Coronary artery (tissue), 2 donors: ENCODE measurements at regions not wholly inside any gene's neighbourhood (a gene's known extent, or its start where the extent isn't known, plus 50 kb on each side); places are given as distances from the start of the nearest gene placed in this dataset.
"Not testable (repeated sequence)": the region's sequence is repeated elsewhere in the genome, so short reads cannot be mapped to it uniquely, and the experiment has no call there.

Source experiments
- DNase-seq: peaks from one replicate; pipeline ENCODE4 v3.0.0-alpha.2; 2017; ENCODE audit warnings: low spot score
- H3K27ac ChIP-seq, 2 donors: fragments of 200-600 bp; sonication (generic); one replicate each; pipeline ENCODE4 v1.5.1; 2016 to 2019
- H3K4me3 ChIP-seq: fragments of 200-600 bp; sonication (generic); 2 replicates; pipeline ENCODE4 v1.5.1; 2016; ENCODE audit warnings: mild to moderate bottlenecking, moderate library complexity
- CTCF ChIP-seq: fragments of 200-600 bp; sonication (generic); IDR thresholded peaks from one replicate; pipeline ENCODE4 v1.5.1; 2019; ENCODE audit warnings: antibody characterized with exemption

DNA sequence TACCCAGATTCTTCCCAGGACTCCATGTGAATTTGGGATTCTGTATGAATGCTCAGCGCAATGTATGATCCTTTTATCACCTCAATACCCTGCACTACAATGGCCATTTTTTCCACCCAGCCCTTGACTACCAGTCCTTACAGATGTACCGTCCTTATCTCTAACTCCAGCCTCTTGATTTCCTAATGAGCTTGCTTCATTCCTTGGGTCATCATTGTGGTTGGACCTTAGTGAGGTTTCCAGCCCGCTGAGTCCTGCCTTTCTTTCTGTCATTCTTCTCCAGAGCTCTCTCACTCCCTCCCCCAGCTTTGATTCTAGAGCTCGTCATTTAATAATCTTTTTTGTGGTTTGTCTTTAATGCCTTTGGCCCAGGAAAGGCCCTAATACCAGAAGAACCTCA, 438.5 kb downstream of the ZNF536 start:
- H3K4me3 ChIP-seq: no peak overlapping the region
- TF ChIP-seq CTCF: no peak
- H3K27ac ChIP-seq: no peak overlapping the region
- no peak for DNase-seq

DNA sequence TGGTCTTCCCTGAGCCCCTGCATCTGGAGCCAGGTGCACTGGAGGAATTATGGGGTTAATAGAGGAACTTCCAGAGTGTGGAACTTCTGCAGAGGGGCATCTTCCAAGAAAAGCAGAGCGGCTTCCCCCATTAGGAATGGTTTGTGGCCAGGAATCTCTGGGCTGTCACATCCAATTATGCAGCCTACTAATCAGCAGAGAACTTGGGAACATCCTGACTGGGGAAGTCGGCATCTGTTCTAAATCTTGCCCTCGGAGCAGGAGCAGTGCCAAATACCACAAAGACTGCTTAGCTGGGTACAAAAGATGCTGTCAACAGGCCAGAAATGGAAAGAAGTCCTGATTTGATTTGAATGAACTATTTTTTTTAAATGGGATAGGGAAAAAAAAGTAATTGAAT, 435.1 kb downstream of the ZNF536 start:
- Histone ChIP-seq H3K27ac (no peak overlapping the region), H3K4me3 (no peak overlapping the region)
- DNase-seq: no peak
- no peak for TF ChIP-seq CTCF

DNA sequence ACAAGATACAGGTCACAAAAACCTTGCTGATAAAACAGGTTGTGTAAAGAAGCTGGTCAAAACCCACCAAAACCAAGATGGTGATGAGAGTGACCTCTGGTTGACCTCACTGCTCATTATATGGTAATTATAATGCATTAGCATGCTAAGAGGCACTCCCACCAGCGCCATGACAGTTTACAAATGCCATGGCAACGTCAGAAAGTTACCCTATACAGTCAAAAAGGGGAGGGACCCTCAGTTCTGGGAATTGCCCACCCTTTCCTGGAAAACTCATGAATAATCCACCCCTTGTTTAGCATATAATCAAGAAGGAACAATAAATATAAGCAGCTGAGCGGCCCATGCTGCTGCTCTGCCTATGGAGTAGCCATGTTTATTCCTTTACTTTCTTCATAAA, 434.1 kb downstream of the ZNF536 start:
- DNase-seq: no peak
- Histone ChIP-seq H3K4me3 (no peak overlapping the region), H3K27ac (no peak overlapping the region)
- TF ChIP-seq CTCF: no peak

- no peak for DNase-seq
- no peak overlapping the region for H3K4me3 ChIP-seq
- H3K27ac ChIP-seq: no peak overlapping the region
- no peak for TF ChIP-seq CTCF
These were observed 432.6 kb downstream of the ZNF536 start for GRCh38 chr19:30804751-30805150.

DNA sequence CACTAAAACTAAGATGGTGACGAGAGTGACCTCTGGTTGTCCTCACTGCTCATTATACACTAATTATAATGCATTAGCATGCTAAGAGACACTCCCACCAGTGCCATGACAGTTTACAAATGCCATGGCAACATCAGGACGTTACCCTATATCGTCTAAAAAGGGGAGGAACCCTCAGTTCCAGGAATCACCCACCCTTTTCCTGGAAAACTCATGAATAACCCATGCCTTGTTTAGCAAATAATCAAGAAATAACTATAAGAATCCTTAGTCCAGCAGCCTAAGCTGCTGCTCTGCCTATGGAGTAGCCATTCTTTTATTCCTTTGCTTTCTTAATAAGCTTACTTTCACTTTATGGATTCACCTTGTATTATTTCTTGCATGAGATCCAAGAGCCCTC, 432.1 kb downstream of the ZNF536 start:
- not testable (repeated sequence) for H3K27ac ChIP-seq, DNase-seq, H3K4me3 ChIP-seq

DNA sequence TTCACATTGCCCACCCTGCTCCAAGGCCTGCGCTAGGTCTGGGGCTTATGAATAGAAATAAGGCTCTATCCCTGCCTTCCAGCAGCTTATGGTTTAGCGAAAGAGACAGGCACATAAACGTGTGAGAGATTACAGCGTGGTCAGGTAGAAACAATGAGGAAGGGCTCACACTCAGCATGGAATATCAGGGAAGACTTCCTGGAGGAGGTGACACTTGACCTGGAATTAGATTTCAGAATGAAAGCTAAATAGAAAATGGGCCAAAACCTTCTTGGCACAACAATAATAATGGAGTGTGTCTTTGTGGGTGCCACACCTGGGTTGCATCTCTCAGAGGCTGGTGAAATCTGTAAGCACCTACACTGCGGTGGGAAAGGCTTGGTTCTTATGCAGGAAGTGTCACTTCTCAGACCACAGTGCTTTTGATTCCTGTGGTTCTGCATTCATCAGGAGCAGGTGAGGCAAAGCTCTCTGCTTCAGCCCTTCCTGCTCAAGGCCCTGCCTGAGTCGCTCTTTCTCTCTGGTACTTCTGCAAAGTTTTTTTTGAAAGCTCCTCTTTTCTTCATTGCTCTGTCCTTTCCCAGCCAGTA, 430.3 kb downstream of the ZNF536 start:
- no peak for TF ChIP-seq CTCF
- H3K27ac ChIP-seq: no peak overlapping the region
- no peak for DNase-seq
- no peak overlapping the region for H3K4me3 ChIP-seq

GRCh38 chr19:30799865-30800755, 427.9 kb downstream of the ZNF536 start:
- no peak for TF ChIP-seq CTCF
- DNase-seq: no peak
- H3K4me3 ChIP-seq: no peak overlapping the region
- H3K27ac ChIP-seq: no peak overlapping the region
